Neural cell (in vitro differentiated cells): ENCODE measurements at regions not wholly inside any gene's neighbourhood (a gene's known extent, or its start where the extent isn't known, plus 50 kb on each side); places are given as distances from the start of the nearest gene placed in this dataset.

ENCODE experiments used
- H2AFZ ChIP-seq: fragments of 200-600, 300-800 bp; sonication (generic), shearing (Covaris generic); 2 replicates; pipeline ENCODE4 v1.6.0; 2014; ENCODE audit warnings: low read depth, mild to moderate bottlenecking, antibody characterized with exemption, low read length, moderate library complexity
- H3F3A ChIP-seq: fragments of 200-600 bp; shearing (Covaris generic); 2 replicates; pipeline ENCODE4 v1.6.1; 2016; ENCODE audit warnings: mild to moderate bottlenecking, moderate library complexity, mixed read lengths, antibody characterized with exemption, low read length; ENCODE audit not compliant: insufficient read depth, poor library complexity, severe bottlenecking
- H3K27ac ChIP-seq: fragments of 200-600, 300-800 bp; sonication (generic), shearing (Covaris generic); 2 replicates; pipeline ENCODE4 v1.5.1; 2014; ENCODE audit warnings: mild to moderate bottlenecking, low read length, moderate library complexity
- H3K27me3 ChIP-seq: fragments of 300-800, 200-600 bp; sonication (generic), shearing (Covaris generic); 2 replicates; pipeline ENCODE4 v1.6.0; 2014; ENCODE audit warnings: mild to moderate bottlenecking, low read depth, low read length, moderate library complexity; ENCODE audit not compliant: insufficient read depth
- H3K36me3 ChIP-seq: fragments of 300-800, 200-600 bp; sonication (generic), shearing (Covaris generic); 2 replicates; pipeline ENCODE4 v1.5.1; 2014; ENCODE audit warnings: mild to moderate bottlenecking, antibody characterized with exemption, low read length, moderate library complexity; ENCODE audit not compliant: insufficient read depth
- H3K4me2 ChIP-seq: fragments of 300-800, 200-600 bp; sonication (generic), shearing (Covaris generic); 2 replicates; pipeline ENCODE4 v1.6.0; 2014; ENCODE audit warnings: mild to moderate bottlenecking, low read length
- H3K4me3 ChIP-seq: fragments of 300-800, 200-600 bp; sonication (generic), shearing (Covaris generic); 2 replicates; pipeline ENCODE4 v1.5.1; 2014; ENCODE audit warnings: mild to moderate bottlenecking, low read length, moderate library complexity
- H3K79me2 ChIP-seq: fragments of 200-600 bp; shearing (Covaris generic); replicated peaks from 2 replicates; pipeline ENCODE4 v1.6.0; 2014; ENCODE audit warnings: mild to moderate bottlenecking, low read length, moderate library complexity; ENCODE audit not compliant: insufficient read depth
- H3K9ac ChIP-seq: fragments of 300-800, 200-600 bp; sonication (generic), shearing (Covaris generic); 2 replicates; pipeline ENCODE4 v1.6.1; 2016; ENCODE audit warnings: mild to moderate bottlenecking, low read length, mixed read lengths
- H3K9me2 ChIP-seq: fragments of 200-600 bp; shearing (Covaris generic); 2 replicates; pipeline ENCODE4 v1.6.1; 2016; ENCODE audit warnings: mild to moderate bottlenecking, low read length, mixed read lengths; ENCODE audit not compliant: insufficient read depth
- H3K9me3 ChIP-seq: fragments of 200-600, 300-800 bp; sonication (generic), shearing (Covaris generic); 2 replicates; pipeline ENCODE4 v1.6.1; 2016; ENCODE audit warnings: mild to moderate bottlenecking, mixed run types, low read length, moderate library complexity, mixed read lengths
- H4K20me1 ChIP-seq: fragments of 200-600 bp; shearing (Covaris generic); 2 replicates; pipeline ENCODE4 v1.6.1; 2016; ENCODE audit warnings: mild to moderate bottlenecking, mixed run types; ENCODE audit not compliant: insufficient read depth
- CTCF ChIP-seq: fragments of 450-650 bp; IDR thresholded peaks from 2 replicates; pipeline ENCODE4 v1.5.1; 2014; ENCODE audit warnings: antibody characterized with exemption, mild to moderate bottlenecking, moderate library complexity; ENCODE audit not compliant: poor library complexity, severe bottlenecking
- EP300 ChIP-seq: fragments of 450-650 bp; conservative IDR thresholded peaks from 2 replicates; pipeline ENCODE4 v1.6.1; 2014; ENCODE audit warnings: antibody characterized with exemption, mild to moderate bottlenecking, moderate library complexity; ENCODE audit not compliant: poor library complexity, severe bottlenecking
- EZH2 ChIP-seq: fragments of 200-600, 300-800 bp; shearing (Covaris generic), sonication (generic); IDR thresholded peaks from 2 replicates; pipeline ENCODE4 v1.6.1; 2014; ENCODE audit warnings: antibody characterized with exemption, low read length, borderline replicate concordance, mild to moderate bottlenecking; ENCODE audit not compliant: insufficient read depth, poor library complexity, severe bottlenecking
- MXI1 ChIP-seq: fragments of 450-650 bp; conservative IDR thresholded peaks from 2 replicates; pipeline ENCODE4 v1.6.1; 2014; ENCODE audit warnings: antibody characterized with exemption, mild to moderate bottlenecking; ENCODE audit not compliant: poor library complexity, severe bottlenecking
- POLR2AphosphoS5 ChIP-seq: IDR thresholded peaks from 2 replicates; pipeline ENCODE4 v1.6.1; 2012
- RAD21 ChIP-seq: fragments of 450-650 bp; conservative IDR thresholded peaks from 2 replicates; pipeline ENCODE4 v1.6.1; 2014; ENCODE audit warnings: antibody characterized with exemption, mild to moderate bottlenecking, moderate library complexity
- REST ChIP-seq: IDR thresholded peaks from 2 replicates; pipeline ENCODE4 v1.6.1; 2012; ENCODE audit warnings: borderline replicate concordance
- SMC3 ChIP-seq: fragments of 450-650 bp; conservative IDR thresholded peaks from 2 replicates; pipeline ENCODE4 v1.6.1; 2014; ENCODE audit warnings: antibody characterized with exemption, mild to moderate bottlenecking, moderate library complexity; ENCODE audit not compliant: poor library complexity
- TAF1 ChIP-seq: IDR thresholded peaks from 2 replicates; pipeline ENCODE4 v1.6.1; 2012; ENCODE audit warnings: low read depth

GRCh38 chr10:78381107-78381506, 347.4 kb downstream of the RPS24 start:
- no peaks in the 10 kb centered on the region for H3K79me2 ChIP-seq
- H3K4me3 ChIP-seq: no peak overlapping the region

GRCh38 chr10:78382047-78382446, 348.4 kb downstream of the RPS24 start:
- Histone ChIP-seq H3K9ac (no peak overlapping the region), H3K4me3 (no peak overlapping the region), H3K9me2 (no peaks in the 10 kb centered on the region), H3F3A (peaks cover 4% of the 10 kb centered on the region), H3K27me3 (no peaks in the 10 kb centered on the region), H4K20me1 (no peaks in the 10 kb centered on the region), H2AFZ (no peak overlapping the region), H3K4me2 (no peak overlapping the region), H3K9me3 (no peaks in the 10 kb centered on the region), H3K36me3 (no peaks in the 10 kb centered on the region), H3K27ac (no peak overlapping the region), H3K79me2 (no peaks in the 10 kb centered on the region)
- TF ChIP-seq EP300: no peak
- TF ChIP-seq MXI1: no peak
- TF ChIP-seq EZH2: no peak
- no peak for TF ChIP-seq CTCF
- TF ChIP-seq REST: no peak
- TF ChIP-seq SMC3: no peak

More at GRCh38 chr10:78381107-78381506, 347.4 kb downstream of the RPS24 start:
- no peak overlapping the region for H3K9ac ChIP-seq
- no peaks in the 10 kb centered on the region for H3K9me2 ChIP-seq
- no peak overlapping the region for H3K4me2 ChIP-seq
- no peaks in the 10 kb centered on the region for H4K20me1 ChIP-seq
- H3K9me3 ChIP-seq: no peaks in the 10 kb centered on the region
- peaks cover 8% of the 10 kb centered on the region for H3F3A ChIP-seq
- no peak overlapping the region for H2AFZ ChIP-seq
- no peak overlapping the region for H3K27ac ChIP-seq
- no peaks in the 10 kb centered on the region for H3K27me3 ChIP-seq
- TF ChIP-seq RAD21 (no peak), SMC3 (no peak), EZH2 (no peak), CTCF (no peak), MXI1 (no peak), EP300 (no peak), REST (no peak), POLR2AphosphoS5 (no peak), TAF1 (no peak)
- no peaks in the 10 kb centered on the region for H3K36me3 ChIP-seq
